ENCODE measurements at regions not wholly inside any gene's neighbourhood (a gene's known extent, or its start where the extent isn't known, plus 50 kb on each side); places are given as distances from the start of the nearest gene placed in this dataset.

DNA sequence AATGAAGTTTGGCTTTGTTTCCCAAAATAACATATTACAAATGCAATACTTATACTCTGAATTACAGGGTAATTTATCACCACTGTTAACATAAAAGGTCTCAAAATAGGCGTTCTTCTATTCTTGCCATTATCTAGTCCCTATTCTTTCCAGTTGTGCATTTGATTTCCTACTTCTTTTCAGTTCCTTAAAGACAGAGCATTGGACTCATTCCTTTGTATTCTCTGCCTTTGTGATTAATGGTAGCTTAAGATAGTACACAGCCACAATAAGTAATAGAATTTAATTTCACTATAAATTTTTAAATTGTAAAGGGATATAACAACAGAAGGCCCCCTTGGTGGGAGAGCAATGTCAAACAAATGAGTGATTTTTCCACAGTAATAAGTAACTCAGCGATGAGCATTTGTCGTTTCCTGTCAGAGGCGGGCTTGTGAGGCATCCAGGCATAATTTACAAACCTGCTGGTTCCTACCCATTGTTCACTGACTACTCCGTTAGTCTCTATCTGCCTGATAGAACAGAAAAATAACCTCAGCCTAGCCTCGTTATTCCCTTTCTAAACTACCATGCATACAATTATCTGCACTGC is 456.6 kb upstream of the REG3G start:
- TF ChIP-seq, protein P1, sequence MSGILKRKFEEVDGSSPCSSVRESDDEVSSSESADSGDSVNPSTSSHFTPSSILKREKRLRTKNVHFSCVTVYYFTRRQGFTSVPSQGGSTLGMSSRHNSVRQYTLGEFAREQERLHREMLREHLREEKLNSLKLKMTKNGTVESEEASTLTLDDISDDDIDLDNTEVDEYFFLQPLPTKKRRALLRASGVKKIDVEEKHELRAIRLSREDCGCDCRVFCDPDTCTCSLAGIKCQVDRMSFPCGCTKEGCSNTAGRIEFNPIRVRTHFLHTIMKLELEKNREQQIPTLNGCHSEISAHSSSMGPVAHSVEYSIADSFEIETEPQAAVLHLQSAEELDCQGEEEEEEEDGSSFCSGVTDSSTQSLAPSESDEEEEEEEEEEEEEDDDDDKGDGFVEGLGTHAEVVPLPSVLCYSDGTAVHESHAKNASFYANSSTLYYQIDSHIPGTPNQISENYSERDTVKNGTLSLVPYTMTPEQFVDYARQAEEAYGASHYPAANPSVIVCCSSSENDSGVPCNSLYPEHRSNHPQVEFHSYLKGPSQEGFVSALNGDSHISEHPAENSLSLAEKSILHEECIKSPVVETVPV (CRISPR knock-in tag; IDR thresholded peaks at IDR 0.05), result no peak
- TF ChIP-seq TOX (CRISPR knock-in tag; IDR thresholded peaks at IDR 0.05; ENCODE audit: borderline replicate concordance) (no peak), CSDC2 (CRISPR knock-in tag; IDR thresholded peaks at IDR 0.05) (no peak), RARB (CRISPR knock-in tag; IDR thresholded peaks at IDR 0.05) (no peak), PPARA (CRISPR knock-in tag; IDR thresholded peaks at IDR 0.05; ENCODE audit: borderline replicate concordance) (no peak), OSR1 (CRISPR knock-in tag; IDR thresholded peaks at IDR 0.05) (no peak), SNAI2 (CRISPR knock-in tag; IDR thresholded peaks at IDR 0.05) (no peak), ARNTL (CRISPR knock-in tag; IDR thresholded peaks at IDR 0.05; ENCODE audit: borderline replicate concordance, low read depth) (no peak), ZNF565 (CRISPR knock-in tag; conservative IDR thresholded peaks at IDR 0.05; ENCODE audit: low read depth) (no peak), ZFP30 (CRISPR knock-in tag; IDR thresholded peaks at IDR 0.05) (no peak), ZNF8 (CRISPR knock-in tag; IDR thresholded peaks at IDR 0.05) (no peak), TCF4 (CRISPR knock-in tag; IDR thresholded peaks at IDR 0.05; ENCODE audit: borderline replicate concordance) (no peak), ZNF70 (CRISPR knock-in tag; IDR thresholded peaks at IDR 0.05) (no peak), ISL1 (CRISPR knock-in tag; IDR thresholded peaks at IDR 0.05) (no peak), ZFP3 (CRISPR knock-in tag; IDR thresholded peaks at IDR 0.05) (no peak), ESRRG (CRISPR knock-in tag; IDR thresholded peaks at IDR 0.05) (no peak), ZC3H10 (CRISPR knock-in tag; IDR thresholded peaks at IDR 0.05) (no peak)
- TF ChIP-seq, protein P2, sequence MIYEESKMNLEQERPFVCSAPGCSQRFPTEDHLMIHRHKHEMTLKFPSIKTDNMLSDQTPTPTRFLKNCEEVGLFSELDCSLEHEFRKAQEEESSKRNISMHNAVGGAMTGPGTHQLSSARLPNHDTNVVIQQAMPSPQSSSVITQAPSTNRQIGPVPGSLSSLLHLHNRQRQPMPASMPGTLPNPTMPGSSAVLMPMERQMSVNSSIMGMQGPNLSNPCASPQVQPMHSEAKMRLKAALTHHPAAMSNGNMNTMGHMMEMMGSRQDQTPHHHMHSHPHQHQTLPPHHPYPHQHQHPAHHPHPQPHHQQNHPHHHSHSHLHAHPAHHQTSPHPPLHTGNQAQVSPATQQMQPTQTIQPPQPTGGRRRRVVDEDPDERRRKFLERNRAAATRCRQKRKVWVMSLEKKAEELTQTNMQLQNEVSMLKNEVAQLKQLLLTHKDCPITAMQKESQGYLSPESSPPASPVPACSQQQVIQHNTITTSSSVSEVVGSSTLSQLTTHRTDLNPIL (CRISPR knock-in tag; IDR thresholded peaks at IDR 0.05; ENCODE audit: low read depth), result no peak
- TF ChIP-seq, protein P3, sequence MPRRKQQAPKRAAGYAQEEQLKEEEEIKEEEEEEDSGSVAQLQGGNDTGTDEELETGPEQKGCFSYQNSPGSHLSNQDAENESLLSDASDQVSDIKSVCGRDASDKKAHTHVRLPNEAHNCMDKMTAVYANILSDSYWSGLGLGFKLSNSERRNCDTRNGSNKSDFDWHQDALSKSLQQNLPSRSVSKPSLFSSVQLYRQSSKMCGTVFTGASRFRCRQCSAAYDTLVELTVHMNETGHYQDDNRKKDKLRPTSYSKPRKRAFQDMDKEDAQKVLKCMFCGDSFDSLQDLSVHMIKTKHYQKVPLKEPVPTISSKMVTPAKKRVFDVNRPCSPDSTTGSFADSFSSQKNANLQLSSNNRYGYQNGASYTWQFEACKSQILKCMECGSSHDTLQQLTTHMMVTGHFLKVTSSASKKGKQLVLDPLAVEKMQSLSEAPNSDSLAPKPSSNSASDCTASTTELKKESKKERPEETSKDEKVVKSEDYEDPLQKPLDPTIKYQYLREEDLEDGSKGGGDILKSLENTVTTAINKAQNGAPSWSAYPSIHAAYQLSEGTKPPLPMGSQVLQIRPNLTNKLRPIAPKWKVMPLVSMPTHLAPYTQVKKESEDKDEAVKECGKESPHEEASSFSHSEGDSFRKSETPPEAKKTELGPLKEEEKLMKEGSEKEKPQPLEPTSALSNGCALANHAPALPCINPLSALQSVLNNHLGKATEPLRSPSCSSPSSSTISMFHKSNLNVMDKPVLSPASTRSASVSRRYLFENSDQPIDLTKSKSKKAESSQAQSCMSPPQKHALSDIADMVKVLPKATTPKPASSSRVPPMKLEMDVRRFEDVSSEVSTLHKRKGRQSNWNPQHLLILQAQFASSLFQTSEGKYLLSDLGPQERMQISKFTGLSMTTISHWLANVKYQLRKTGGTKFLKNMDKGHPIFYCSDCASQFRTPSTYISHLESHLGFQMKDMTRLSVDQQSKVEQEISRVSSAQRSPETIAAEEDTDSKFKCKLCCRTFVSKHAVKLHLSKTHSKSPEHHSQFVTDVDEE (CRISPR knock-in tag; IDR thresholded peaks at IDR 0.05), result no peak
- ATAC-seq, result no peak

DNA sequence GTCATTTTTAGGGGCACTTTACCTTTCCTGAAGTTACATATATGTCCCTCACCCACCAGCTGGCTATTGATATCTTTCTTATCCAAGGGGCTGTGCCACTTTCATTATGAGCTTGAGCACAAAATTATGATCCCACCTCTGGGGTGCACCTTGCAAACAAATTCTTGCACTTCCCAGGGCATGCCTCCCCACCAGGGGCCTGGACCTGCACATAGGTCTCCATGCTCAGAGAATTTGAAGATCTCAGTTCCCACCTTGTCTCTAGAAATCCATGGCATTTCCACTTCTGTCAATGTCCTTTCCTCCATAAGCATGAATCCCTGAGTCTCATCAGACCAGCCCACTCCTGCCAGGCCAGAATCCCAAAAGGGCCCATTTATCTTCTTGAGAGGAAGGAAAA is 449.1 kb upstream of the REG3G start:
- ATAC-seq, result no peak
- TF ChIP-seq PPARA (CRISPR knock-in tag; IDR thresholded peaks at IDR 0.05; ENCODE audit: borderline replicate concordance) (no peak), ZNF565 (CRISPR knock-in tag; conservative IDR thresholded peaks at IDR 0.05; ENCODE audit: low read depth) (no peak), SNAI2 (CRISPR knock-in tag; IDR thresholded peaks at IDR 0.05) (no peak), RARB (CRISPR knock-in tag; IDR thresholded peaks at IDR 0.05) (no peak), BACH2 (CRISPR knock-in tag; IDR thresholded peaks at IDR 0.05; ENCODE audit: borderline replicate concordance) (no peak)

DNA sequence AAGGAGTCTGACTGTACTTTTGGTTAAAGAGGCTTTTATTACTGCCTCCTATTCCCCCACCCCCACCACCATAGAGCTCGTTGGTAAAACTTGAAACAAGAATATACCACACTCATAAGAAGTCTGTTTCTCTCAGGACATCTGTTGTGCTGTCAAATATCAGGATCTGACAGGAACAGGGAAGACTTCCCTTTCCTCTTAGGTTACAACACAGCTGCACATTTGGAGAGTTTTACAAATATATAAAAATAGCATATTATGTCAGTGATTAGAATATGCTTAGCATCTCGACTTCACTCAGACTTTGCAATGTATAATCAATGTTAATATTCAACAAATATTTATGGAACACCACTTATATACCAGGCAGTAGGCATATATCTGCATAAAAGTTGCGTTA is 439.6 kb upstream of the REG3G start:
- no peak for ATAC-seq
- TF ChIP-seq ESRRG (CRISPR knock-in tag; IDR thresholded peaks at IDR 0.05) (no peak), OSR1 (CRISPR knock-in tag; IDR thresholded peaks at IDR 0.05) (no peak), ZFP30 (CRISPR knock-in tag; IDR thresholded peaks at IDR 0.05) (no peak), PPARA (CRISPR knock-in tag; IDR thresholded peaks at IDR 0.05; ENCODE audit: borderline replicate concordance) (no peak), TCF4 (CRISPR knock-in tag; IDR thresholded peaks at IDR 0.05; ENCODE audit: borderline replicate concordance) (no peak), ZC3H10 (CRISPR knock-in tag; IDR thresholded peaks at IDR 0.05) (no peak), BACH2 (CRISPR knock-in tag; IDR thresholded peaks at IDR 0.05; ENCODE audit: borderline replicate concordance) (no peak), ISL1 (CRISPR knock-in tag; IDR thresholded peaks at IDR 0.05) (no peak), ARNTL (CRISPR knock-in tag; IDR thresholded peaks at IDR 0.05; ENCODE audit: borderline replicate concordance, low read depth) (no peak), ZNF565 (CRISPR knock-in tag; conservative IDR thresholded peaks at IDR 0.05; ENCODE audit: low read depth) (no peak), RARB (CRISPR knock-in tag; IDR thresholded peaks at IDR 0.05) (no peak)
- TF ChIP-seq, protein P4, sequence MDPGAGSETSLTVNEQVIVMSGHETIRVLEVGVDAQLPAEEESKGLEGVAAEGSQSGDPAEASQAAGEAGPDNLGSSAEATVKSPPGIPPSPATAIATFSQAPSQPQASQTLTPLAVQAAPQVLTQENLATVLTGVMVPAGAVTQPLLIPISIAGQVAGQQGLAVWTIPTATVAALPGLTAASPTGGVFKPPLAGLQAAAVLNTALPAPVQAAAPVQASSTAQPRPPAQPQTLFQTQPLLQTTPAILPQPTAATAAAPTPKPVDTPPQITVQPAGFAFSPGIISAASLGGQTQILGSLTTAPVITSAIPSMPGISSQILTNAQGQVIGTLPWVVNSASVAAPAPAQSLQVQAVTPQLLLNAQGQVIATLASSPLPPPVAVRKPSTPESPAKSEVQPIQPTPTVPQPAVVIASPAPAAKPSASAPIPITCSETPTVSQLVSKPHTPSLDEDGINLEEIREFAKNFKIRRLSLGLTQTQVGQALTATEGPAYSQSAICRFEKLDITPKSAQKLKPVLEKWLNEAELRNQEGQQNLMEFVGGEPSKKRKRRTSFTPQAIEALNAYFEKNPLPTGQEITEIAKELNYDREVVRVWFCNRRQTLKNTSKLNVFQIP (CRISPR knock-in tag; IDR thresholded peaks at IDR 0.05; ENCODE audit: borderline replicate concordance, low read depth), result no peak
- TF ChIP-seq, protein P1 (CRISPR knock-in tag; IDR thresholded peaks at IDR 0.05), result no peak
- TF ChIP-seq, protein P5, sequence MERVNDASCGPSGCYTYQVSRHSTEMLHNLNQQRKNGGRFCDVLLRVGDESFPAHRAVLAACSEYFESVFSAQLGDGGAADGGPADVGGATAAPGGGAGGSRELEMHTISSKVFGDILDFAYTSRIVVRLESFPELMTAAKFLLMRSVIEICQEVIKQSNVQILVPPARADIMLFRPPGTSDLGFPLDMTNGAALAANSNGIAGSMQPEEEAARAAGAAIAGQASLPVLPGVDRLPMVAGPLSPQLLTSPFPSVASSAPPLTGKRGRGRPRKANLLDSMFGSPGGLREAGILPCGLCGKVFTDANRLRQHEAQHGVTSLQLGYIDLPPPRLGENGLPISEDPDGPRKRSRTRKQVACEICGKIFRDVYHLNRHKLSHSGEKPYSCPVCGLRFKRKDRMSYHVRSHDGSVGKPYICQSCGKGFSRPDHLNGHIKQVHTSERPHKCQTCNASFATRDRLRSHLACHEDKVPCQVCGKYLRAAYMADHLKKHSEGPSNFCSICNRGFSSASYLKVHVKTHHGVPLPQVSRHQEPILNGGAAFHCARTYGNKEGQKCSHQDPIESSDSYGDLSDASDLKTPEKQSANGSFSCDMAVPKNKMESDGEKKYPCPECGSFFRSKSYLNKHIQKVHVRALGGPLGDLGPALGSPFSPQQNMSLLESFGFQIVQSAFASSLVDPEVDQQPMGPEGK (CRISPR knock-in tag; IDR thresholded peaks at IDR 0.05; ENCODE audit: borderline replicate concordance), result no peak
- TF ChIP-seq, protein P2 (CRISPR knock-in tag; IDR thresholded peaks at IDR 0.05; ENCODE audit: low read depth), result no peak

Measured in SK-N-SH treated with all-trans-retinoic acid at 6 μM for 48 hours (cell line).